HG02870 (cell line): ENCODE measurements at regions not wholly inside any gene's neighbourhood (a gene's known extent, or its start where the extent isn't known, plus 50 kb on each side); places are given as distances from the start of the nearest gene placed in this dataset.
"Not testable (repeated sequence)": the region's sequence is repeated elsewhere in the genome, so short reads cannot be mapped to it uniquely, and the experiment has no call there.

Experiments
- ATAC-seq: cut with Tn5 transposase; IDR thresholded peaks from one replicate; pipeline ENCODE4 v1.9.1; 2021; ENCODE audit warnings: mild to moderate bottlenecking, moderate library complexity; ENCODE audit not compliant: unreplicated experiment

DNA sequence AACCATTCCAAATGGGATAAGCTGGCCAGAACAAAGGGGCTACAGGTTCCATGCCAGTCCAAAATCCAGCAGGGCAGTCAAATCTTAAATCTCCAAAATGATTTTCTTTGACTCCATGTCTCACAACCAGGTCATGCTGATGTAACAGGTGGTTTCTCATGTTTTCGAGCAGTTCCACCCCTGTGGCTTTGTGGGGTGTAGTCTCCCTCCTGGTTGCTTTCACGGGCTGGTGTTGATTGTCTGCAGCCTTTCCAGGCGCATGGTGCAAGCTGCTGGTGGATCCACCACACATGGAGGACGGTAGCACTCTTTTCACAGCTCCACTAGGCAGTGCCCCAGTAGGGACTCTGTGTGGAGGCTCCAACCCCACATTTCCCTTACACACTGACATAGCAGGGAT, 425.5 kb upstream of the FTMT start:
- no peak for ATAC-seq

DNA sequence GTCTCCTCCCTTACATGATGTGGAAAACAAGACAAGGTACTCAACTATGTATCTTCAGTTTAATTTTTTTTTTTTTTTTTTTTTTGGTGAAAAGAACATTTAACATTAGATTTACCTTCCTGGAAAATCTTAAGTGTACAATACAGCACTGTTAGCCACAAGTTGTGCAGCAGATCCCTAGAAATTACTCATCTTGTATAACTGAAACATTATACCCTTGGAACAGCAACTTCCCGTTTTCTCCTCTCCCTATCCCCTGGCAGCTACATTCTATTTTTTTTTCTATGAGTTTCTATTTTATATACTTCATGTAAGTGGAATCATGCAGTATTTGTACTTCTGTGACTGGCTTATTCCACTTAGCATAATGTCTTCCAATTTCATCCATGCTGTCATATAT, 421.9 kb upstream of the FTMT start:
- ATAC-seq = no peak

DNA sequence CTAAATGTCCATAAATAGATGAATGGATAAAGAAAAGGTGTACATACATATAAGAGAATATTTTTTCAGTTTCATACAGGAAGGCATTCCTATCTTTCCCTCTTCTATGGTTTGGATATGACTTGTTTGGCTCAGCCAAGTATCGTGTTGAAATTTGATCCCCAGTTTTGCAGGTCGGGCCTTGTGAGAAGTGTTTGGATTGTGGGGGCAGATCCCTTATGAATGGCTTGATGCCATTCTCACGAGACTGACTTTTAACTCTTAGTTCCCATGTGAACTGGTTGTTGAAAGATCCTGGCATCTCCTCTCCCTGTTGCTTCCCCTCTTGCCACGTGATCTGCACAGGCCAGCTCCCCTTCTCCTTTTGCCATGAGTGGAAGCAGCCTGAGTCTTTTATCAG, 421.1 kb upstream of the FTMT start:
- ATAC-seq = no peak

DNA sequence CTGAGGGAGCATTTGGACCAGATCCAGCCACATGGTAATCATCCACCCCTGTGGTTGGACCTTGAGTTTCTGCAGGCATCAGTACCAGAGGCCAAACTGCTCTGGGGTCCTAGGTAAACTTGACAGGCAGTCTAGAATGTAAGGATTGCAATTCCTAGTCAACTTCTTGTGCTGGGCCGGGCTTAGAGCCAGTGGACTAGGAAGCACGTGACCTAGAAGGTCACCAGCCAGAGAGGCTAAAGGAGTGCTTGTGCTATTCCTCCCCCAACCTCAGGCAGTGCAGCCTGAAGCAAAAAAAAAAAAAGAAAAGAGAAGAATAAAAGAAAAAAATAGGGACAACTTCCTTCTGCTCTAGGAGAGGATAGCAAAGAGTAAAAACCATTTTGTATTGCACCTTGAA, 406.2 kb upstream of the FTMT start:
- no peak for ATAC-seq

DNA sequence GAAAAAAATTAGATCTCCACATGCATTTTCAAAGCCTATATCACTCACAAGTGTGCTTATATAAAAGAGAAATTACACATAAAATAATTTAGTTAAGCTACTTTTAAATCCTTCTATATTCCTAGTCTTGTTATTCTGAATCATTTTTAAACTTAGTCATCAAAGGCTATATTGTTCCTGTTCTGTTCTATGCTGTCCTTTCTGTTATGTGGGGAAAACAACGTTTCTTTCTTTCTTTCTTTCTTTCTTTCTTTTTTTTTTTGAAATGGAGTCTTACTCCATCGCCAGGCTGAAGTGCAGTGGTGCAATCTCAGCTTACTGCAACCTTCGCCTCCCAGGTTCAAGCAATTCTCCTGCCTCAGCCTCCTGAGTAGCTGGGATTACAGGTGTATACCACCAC, 389.2 kb upstream of the FTMT start:
- no peak for ATAC-seq

DNA sequence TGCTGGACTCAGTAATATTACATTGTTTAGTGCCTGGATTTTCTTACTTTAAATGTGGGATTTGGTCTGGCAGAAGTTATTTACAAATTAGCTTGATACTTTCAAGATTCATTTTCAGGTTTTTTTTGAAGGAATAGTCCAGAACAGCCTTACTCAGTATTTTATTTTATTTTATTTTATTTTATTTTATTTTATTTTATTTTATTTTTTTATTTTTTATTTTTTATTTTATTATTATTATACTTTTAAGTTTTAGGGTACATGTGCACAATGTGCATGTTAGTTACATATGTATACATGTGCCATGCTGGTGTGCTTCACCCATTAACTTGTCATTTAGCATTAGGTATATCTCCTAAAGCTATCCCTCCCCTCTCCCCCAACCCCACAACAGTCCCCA, 380.5 kb upstream of the FTMT start:
- ATAC-seq = not testable (repeated sequence)

DNA sequence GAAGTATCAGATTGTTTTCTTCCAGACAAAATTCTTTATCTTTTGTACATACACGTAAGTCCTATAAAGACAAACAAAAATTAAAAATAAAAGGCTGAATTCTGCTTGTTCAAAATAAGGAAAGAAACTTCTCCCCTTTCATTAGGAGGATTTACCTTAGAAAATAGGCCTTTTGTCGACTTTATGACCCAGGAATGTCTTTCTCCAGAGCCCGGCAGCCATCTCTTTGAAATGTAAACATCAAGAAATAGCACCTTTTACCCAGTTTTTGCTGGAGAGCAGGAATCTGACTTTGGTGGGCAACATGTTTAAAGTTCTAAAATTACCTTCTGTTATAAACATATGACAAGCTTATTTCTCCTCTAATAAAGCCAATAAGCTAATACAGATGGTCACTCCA, 373.0 kb upstream of the FTMT start:
- ATAC-seq = no peak

DNA sequence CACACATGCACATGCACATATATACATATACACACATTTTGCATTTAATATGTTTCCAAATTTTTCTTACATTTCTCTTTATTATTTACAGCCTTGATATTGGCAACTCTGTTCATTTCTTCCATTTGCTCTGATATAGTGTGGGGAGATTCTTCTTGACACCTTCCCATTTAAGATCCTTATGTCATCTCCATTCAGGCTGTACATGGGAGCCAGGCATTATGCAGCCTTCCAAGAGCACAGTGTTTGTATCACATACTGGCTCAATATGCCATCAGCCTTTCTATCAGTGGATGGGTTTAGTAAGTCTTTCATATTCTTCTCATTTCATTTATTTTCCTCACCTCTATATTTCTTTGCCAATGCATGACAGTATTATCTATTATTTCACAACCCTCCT, 372.3 kb upstream of the FTMT start:
- ATAC-seq = no peak

DNA sequence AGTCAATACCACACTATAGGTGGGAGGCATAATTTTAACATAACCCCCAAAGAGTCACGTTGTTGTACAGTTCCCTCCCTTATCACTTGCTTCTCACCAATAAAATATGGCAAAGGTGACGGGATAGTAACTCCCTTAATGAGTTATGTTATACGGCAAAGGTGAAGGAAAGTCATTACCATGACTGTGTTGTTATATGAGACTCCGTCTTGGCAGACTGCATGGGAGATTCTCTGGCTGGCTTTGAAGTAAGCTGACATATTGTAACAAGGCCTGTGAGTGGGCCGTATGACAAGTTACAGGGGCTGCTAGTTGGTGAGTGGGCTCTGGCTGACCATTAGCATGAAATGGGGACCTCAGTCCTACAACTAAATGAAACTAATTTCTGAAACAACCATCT, 366.4 kb upstream of the FTMT start:
- no peak for ATAC-seq

DNA sequence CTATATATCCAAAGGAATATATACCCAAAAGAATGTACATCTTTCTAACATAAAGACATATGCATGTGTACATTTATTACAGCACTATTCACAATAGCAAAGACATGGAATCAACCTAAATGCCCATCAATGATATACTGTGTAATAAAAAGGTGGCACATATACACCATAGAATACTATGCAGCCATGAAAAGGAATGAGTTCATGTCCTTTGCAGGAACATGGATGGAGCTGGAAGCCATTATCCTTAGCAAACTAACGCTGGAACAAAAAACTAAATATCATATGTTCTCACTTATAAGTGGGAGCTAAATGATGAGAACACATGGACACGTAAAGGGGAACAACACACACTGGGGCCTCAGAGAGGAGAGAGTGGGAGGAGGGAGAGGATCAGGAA, 365.7 kb upstream of the FTMT start:
- not testable (repeated sequence) for ATAC-seq

DNA sequence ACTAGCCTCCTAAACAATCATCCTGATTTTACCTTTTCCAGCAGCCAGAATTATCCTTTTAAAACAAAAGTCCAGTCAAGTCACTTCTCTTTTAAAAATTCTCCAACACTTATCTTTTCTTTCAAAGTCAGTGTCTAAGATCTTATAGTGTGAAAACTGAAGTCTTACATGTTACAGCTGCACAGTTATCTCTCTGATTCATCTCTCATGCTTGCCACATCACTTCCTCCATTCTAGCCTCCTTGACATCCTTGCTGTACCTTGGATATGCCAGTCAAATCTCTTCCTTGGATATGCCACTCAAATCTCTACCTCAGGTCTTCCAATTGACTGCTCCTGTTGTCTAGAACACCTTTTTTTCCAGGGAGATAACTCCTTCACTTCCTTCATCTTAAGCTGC, 361.7 kb upstream of the FTMT start:
- no peak for ATAC-seq

DNA sequence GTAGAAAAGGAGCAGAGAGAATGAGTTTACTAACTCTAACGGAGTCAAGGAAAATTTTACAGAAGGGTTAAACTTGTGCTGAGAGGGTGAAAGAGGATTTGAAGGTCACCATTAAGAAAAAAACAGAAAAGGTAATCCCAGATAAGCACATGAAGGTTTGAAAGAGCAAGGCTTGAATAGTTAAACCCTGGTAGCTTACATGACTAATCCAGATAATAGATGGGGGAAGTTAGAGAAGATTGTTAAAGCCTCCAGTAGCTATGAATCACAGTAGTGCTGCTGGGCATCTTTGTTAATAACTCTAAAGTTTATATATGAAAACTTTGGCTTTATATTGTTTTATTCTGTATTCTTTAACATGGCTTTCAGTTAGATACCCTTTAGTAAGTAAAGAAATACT, 354.5 kb upstream of the FTMT start:
- ATAC-seq = no peak

DNA sequence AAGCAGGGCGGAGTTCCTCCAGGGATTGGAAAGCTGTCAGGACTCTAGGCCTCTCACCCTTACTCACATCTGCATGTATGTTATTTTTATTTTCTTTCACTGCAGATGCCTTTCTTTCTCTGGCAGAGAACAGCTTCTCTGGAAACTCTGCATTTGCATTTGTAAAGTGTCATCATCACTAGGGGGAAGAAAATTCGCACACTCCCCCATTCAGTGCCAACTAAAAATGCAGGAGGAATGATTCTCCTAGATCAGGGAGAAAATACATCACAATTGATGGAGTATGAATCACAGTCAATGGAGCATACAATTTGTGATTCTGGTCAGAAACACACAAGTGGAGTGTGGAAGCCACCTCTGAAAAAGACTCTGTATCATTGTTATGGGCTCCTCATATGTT, 351.4 kb upstream of the FTMT start:
- ATAC-seq = no peak

DNA sequence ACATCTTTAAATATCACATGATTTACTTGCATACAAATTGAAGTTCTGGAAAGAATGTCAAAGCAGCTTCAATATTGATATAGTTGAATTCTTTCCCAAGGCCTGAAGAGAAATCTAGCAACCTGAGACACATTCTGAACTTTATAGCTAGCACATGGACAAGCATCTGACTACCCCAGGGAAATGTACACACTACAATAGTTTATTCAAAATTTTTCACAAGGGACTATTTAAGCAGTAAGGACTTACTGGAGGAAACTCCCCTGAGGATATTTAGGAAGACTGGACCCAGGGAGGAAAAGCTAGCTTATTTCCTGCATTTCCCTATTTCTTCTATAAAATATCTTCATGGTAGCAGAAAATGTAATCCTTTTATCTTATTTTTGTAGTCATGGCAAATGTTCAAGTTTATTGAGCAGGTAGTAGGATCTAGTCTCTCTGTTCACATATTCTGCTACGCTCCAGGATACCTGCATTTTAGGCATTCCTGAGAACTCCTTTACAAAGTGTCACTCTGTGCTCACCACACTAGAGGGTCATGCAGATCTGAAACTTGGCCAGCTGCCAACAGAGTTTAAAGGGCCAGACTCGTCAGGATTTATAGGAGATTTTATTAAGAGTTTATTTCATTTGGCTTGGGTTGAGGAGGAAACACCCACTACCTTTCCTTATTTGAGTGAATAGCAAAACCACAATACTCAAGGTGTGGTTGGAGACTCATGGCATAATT, 348.4 kb upstream of the FTMT start:
- no peak for ATAC-seq

DNA sequence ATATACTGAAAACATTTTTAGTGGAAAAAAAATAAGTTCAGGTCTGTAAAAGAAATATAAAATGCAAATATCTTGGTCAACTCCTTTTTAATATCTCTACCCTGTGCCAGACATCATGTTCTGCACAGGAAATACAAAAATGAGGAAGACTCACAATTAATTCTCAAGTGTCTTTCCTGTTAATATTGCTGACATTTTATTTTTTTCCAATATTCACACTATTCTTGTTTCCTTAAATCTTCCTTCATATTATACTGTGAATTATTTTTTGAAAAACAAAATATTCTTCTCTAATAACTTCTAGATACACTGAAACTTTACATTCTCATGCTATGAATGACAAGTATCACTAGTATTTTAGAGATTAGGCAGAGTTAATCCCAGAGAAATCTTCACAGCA, 334.7 kb upstream of the FTMT start:
- no peak for ATAC-seq

DNA sequence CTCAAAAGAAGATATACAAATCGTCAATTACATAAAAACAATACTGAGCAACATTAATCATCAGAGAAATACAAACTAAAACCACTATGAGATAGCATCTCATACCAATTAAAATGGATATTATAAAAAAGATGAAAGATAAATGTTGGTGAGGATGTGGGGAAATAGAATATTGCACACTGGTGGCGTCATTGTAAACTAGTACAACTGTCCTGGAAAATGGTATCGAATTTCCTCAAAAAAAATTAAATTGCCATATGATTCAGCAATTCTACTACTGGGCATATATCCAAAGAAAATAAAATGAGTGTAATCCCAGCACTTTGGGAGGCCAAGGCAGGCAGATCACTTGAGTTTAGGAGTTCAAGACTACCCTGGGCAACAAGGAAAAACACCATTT, 326.0 kb upstream of the FTMT start:
- no peak for ATAC-seq

DNA sequence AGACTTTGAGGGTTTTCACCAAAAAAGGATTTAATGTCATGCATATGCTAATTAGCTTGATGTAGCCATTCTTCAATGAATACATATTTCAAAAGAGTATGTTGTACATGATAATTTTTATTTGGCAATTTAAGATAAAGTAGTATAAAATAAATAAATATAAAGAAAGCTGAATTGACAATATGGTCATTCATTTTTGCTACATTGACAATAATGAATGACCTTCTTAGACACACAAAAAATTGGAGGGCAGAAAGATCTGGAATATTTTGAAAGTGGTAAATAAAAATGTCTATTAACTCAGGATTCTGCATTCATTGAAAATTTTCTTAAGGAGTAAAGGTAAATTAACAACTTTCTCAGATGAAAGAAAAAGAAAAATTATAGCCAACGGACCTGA, 324.8 kb upstream of the FTMT start:
- ATAC-seq = no peak

DNA sequence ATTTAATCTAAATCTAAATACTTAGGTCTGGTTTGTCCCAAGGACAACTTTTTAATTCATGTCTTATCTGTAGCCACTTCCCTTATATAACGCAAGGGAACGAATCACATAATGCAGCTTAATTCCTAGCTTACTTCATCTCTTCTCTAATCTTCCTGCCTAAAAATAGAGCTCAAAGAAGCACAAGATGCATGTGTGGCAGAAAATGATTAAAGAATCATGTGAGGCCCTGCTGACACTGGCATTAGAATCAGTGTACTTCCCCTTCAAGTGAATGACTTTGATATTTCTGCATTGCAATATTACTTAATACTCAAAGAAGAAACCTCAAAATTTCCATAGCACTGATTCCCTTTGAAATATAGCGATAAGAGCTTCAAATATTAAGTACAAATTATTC, 317.9 kb upstream of the FTMT start:
- ATAC-seq = no peak

DNA sequence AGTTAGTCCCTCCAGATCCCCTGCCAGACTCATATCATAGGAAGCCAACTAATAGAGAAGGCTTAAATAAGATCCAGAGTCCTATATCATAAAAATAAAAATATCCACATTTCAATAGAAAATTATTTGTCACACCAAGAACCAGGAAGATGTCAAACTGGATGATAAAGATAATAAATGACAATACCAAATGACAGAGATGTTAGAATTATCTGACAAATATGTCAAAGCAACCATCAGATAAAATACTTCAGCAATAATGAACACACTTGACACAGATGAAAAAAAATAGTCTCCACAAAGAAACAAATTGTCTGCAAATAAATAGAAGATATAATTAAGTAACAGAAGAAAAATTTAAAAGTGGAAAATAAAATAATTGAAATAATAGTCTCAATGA, 300.7 kb upstream of the FTMT start:
- ATAC-seq = no peak

DNA sequence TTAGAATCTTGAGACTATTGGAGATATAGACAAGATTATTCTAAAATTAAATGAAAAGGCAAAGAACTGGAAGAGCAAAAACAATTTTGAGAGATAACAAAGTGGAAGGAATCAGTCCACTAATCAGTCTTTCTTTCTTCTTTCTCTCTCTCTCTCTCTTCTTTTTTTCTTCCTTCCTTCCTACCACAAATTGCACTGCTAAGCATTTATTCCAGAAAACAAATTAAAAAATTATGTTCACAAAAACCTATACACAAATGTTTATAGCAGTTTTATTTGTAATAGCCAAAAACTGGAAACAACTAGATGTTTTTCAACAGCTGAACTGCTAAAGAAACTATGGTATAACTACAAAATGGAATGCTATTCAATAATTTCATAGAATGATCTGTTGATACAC, 291.9 kb upstream of the FTMT start:
- no peak for ATAC-seq

DNA sequence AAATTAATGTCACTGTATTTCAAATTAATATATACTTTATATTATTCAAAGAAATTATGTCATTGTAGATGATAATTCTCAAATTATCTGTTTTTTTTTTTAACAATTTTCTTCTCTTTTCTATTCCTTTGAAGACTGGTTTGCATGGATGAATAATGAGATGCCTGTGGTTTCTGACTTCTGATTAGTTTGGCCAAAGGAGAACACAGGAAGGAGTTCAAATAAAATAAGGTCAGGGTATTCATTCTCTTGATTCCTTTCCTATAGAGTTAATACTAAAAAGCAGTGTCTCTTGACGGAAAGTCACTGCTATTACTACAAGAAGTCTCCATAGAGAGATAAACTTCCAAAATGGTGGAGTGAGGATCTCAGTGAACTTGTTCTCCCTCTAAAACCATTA, 279.6 kb upstream of the FTMT start:
- ATAC-seq = no peak

DNA sequence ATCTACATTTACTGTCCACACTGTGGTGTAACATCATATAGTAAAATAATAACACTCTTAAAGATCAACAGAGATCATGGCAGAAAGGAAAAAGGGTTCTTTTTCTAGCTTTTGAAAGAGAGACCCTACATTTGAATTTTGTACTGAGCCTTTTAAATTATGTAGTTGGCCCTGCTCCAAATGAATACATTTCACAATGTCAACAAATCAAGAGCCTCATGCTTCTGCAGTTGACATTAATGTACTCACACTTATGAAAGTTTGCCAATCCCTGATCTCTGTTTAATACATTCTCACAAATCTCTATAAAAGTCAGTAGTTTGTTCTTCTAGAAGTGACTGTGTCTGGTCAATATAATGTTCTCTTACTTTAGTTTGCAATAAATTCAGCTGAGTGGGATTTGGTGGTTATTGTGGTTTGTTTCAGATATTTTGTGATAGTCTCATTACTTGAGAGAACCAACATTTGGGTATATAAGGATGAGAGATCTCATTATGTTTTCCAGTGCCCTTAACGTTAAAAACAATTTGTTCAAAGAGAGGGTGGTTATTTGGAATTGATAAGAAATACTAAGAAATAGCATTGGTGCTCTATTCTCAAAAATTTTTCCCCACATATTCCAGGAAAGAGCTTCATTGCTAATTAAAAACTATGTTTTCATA, 277.8 kb upstream of the FTMT start:
- ATAC-seq = no peak

DNA sequence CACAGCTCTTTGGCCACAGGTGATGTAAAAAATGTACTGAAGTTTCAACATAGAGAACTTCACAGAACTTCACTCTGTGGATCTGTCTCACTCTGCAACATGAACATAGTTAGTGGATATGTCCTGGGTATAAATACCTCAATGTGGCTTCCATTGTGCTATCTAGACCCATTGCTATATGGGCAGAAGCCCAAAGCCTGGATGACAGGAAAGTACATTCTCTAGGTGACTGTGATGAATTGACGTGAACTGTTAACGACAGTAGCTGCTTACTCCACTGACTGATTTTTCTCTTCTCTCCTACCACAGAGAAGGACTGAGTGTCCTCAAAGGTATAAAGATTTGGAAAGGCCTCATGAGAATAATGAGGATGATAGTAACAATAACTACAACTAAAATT, 270.1 kb upstream of the FTMT start:
- no peak for ATAC-seq
